Lower leg skin (tissue), 3 donors: ENCODE measurements at regions not wholly inside any gene's neighbourhood (a gene's known extent, or its start where the extent isn't known, plus 50 kb on each side); places are given as distances from the start of the nearest gene placed in this dataset.

Source experiments
- POLR2A ChIP-seq, 2 donors: fragments of 450-650 bp; IDR thresholded peaks; one replicate each; pipeline ENCODE4 v1.6.1; 2016 to 2017; ENCODE audit warnings: antibody characterized with exemption in 2 of 2, mild to moderate bottlenecking in 1 of 2, moderate library complexity in 1 of 2
- TF ChIP-seq, protein P1 (sequence below), 3 donors: fragments of 450-650 bp; IDR thresholded peaks; one replicate each; pipeline ENCODE4 v1.5.1; 2016; ENCODE audit warnings: antibody characterized with exemption in 3 of 3, mild to moderate bottlenecking in 3 of 3, moderate library complexity in 2 of 3

GRCh38 chr1:2894381-2895041 lies 93.0 kb upstream of the TTC34 start:
- TF ChIP-seq, protein P1, sequence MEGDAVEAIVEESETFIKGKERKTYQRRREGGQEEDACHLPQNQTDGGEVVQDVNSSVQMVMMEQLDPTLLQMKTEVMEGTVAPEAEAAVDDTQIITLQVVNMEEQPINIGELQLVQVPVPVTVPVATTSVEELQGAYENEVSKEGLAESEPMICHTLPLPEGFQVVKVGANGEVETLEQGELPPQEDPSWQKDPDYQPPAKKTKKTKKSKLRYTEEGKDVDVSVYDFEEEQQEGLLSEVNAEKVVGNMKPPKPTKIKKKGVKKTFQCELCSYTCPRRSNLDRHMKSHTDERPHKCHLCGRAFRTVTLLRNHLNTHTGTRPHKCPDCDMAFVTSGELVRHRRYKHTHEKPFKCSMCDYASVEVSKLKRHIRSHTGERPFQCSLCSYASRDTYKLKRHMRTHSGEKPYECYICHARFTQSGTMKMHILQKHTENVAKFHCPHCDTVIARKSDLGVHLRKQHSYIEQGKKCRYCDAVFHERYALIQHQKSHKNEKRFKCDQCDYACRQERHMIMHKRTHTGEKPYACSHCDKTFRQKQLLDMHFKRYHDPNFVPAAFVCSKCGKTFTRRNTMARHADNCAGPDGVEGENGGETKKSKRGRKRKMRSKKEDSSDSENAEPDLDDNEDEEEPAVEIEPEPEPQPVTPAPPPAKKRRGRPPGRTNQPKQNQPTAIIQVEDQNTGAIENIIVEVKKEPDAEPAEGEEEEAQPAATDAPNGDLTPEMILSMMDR (IDR thresholded peaks at IDR 0.05): no peak
- TF ChIP-seq POLR2A (IDR thresholded peaks at IDR 0.05): no peak
